GM12865 (cell line): ENCODE measurements at regions not wholly inside any gene's neighbourhood (a gene's known extent, or its start where the extent isn't known, plus 50 kb on each side); places are given as distances from the start of the nearest gene placed in this dataset.

Source experiments
- DNase-seq: peaks from one replicate; pipeline ENCODE4 v3.0.0; 2010; ENCODE audit warnings: low read depth
- H3K4me3 ChIP-seq: 2 replicates; pipeline ENCODE4 v1.5.1; 2011; ENCODE audit warnings: mild to moderate bottlenecking, low read depth, low read length, control low read depth
- TF ChIP-seq, protein P1 (sequence below): IDR thresholded peaks from 2 replicates; pipeline ENCODE4 v1.5.1; 2011; ENCODE audit warnings: low read length, control low read depth, low read depth, inconsistent platforms; ENCODE audit not compliant: insufficient read depth; ENCODE audit errors: missing control alignments

- TF ChIP-seq, protein P1, sequence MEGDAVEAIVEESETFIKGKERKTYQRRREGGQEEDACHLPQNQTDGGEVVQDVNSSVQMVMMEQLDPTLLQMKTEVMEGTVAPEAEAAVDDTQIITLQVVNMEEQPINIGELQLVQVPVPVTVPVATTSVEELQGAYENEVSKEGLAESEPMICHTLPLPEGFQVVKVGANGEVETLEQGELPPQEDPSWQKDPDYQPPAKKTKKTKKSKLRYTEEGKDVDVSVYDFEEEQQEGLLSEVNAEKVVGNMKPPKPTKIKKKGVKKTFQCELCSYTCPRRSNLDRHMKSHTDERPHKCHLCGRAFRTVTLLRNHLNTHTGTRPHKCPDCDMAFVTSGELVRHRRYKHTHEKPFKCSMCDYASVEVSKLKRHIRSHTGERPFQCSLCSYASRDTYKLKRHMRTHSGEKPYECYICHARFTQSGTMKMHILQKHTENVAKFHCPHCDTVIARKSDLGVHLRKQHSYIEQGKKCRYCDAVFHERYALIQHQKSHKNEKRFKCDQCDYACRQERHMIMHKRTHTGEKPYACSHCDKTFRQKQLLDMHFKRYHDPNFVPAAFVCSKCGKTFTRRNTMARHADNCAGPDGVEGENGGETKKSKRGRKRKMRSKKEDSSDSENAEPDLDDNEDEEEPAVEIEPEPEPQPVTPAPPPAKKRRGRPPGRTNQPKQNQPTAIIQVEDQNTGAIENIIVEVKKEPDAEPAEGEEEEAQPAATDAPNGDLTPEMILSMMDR, result no peak
- H3K4me3 ChIP-seq, result no peak overlapping the region
- no peak for DNase-seq
Observed at GRCh38 chr2:149783284-149783683, 195.7 kb upstream of the MMADHC start.

DNA sequence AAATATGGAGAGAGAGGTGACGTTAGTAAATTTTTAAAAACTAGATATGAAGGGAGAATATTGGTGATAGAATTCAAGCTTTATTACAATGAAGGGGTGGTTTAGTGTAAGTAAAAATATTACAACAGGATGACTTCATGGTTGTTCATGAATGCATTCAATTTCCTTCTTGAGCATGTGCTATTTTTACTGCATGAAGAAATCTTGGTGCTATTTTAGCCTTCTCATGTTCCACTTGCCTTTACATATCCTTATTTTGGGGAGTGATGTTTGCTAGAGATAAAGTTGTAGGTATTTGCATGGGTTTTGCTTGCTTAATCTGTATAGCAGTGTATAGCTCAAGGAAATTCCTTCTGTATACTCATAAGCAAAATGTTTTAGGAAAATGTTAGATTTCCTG, 195.0 kb upstream of the MMADHC start:
- DNase-seq, result no peak
- TF ChIP-seq, protein P1, result no peak
- H3K4me3 ChIP-seq, result no peak overlapping the region

- TF ChIP-seq, protein P1, result no peak
- no peak overlapping the region for H3K4me3 ChIP-seq
- DNase-seq, result no peak
Observed at GRCh38 chr2:149781263-149781808, 193.8 kb upstream of the MMADHC start.

GRCh38 chr2:149773006-149773405, 185.4 kb upstream of the MMADHC start:
- DNase-seq, result no peak
- H3K4me3 ChIP-seq, result no peak overlapping the region
- TF ChIP-seq, protein P1, result no peak

GRCh38 chr2:149768320-149768799, 180.8 kb upstream of the MMADHC start:
- DNase-seq, result no peak

GRCh38 chr2:149767516-149767974, 180.0 kb upstream of the MMADHC start:
- TF ChIP-seq, protein P1, result no peak
- no peak for DNase-seq
- no peak overlapping the region for H3K4me3 ChIP-seq

More at GRCh38 chr2:149768320-149768799, 180.8 kb upstream of the MMADHC start:
- TF ChIP-seq, protein P1, result no peak
- no peak overlapping the region for H3K4me3 ChIP-seq

DNA sequence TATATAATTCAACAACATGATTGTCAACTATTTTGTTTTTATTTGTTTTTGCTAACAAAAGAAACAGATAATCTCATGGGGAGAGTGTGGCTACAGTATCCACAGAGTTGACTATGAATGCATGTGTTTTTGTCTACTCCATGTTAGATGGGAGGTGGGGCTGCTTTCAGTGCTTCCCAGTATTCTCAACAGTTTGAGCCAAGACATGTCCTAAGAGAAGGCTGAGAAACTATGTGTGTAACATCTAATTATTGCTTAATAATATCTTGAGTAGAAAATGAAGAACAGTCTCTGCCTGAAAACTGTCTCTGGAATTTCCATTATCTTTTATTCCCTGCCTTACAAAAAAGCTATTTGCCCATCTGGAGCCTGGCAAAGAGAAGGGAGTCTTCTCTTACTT, 178.8 kb upstream of the MMADHC start:
- no peak overlapping the region for H3K4me3 ChIP-seq
- DNase-seq, result no peak
- TF ChIP-seq, protein P1, result no peak
